ENCODE measurements at regions not wholly inside any gene's neighbourhood (a gene's known extent, or its start where the extent isn't known, plus 50 kb on each side); places are given as distances from the start of the nearest gene placed in this dataset.

DNA sequence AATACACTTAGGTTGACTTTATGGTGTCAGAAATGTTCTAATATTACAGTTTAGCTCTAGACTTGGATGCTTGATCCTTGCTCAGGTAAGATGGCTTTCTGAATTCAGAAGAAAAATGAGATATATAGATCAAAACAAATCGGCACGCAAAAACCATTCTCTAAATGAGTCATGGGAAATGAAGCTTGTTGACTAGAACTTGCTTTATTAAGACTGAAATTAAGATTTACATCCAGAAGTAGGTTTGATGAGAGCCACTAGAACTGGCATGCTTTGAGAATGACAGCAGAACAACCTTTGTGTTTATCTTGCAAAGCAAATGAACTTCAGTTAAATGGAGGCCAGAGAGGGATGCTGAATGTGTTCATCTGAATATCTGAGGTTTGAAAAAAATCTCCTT is 304.9 kb upstream of the KLF3 start:
- H3K27me3 ChIP-seq (ENCODE audit: insufficient read depth, poor library complexity, severe bottlenecking), result no peaks in the 10 kb centered on the region
- no peak for TF ChIP-seq CTCF (IDR thresholded peaks at IDR 0.05; ENCODE audit: poor library complexity, severe bottlenecking)
- ATAC-seq (ENCODE audit: low read depth), result no peak
- no peak overlapping the region for H3K27ac ChIP-seq (ENCODE audit: poor library complexity, severe bottlenecking)
- no peak overlapping the region for H3K4me3 ChIP-seq (ENCODE audit: severe bottlenecking)
- no peaks in the 10 kb centered on the region for H3K4me1 ChIP-seq (ENCODE audit: insufficient read depth, poor library complexity, severe bottlenecking)
- no peaks in the 10 kb centered on the region for H3K9me3 ChIP-seq (ENCODE audit: severe bottlenecking)
- DNase-seq (ENCODE audit: low spot score), result no peak
- H3K36me3 ChIP-seq (ENCODE audit: low read depth), result no peaks in the 10 kb centered on the region

DNA sequence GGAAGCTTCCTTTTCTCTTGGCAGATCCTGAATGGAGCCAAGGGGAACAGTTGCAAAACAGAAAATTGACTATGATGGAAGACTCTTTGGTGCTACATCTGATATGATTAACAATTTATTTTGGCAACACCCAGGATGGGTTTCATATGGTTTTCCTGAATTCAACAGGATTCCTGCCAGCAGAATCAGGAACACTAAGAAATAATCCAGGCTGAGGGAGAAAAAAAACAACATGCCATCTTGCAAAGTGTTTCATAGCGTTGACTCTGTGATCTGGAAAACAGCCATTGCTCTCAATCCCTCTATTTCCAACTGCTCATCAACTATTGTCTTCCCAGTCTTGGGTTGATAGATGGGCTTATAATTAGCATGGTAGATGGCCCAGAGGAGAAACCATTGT is 303.8 kb upstream of the KLF3 start:
- Histone ChIP-seq H3K27ac (ENCODE audit: poor library complexity, severe bottlenecking) (no peak overlapping the region), H3K9me3 (ENCODE audit: severe bottlenecking) (no peaks in the 10 kb centered on the region), H3K36me3 (ENCODE audit: low read depth) (no peaks in the 10 kb centered on the region), H3K4me1 (ENCODE audit: insufficient read depth, poor library complexity, severe bottlenecking) (no peaks in the 10 kb centered on the region), H3K27me3 (ENCODE audit: insufficient read depth, poor library complexity, severe bottlenecking) (no peaks in the 10 kb centered on the region), H3K4me3 (ENCODE audit: severe bottlenecking) (no peak overlapping the region)
- TF ChIP-seq CTCF (IDR thresholded peaks at IDR 0.05; ENCODE audit: poor library complexity, severe bottlenecking), result no peak
- no peak for ATAC-seq (ENCODE audit: low read depth)
- no peak for DNase-seq (ENCODE audit: low spot score)

- no peaks in the 10 kb centered on the region for H3K9me3 ChIP-seq (ENCODE audit: severe bottlenecking)
- TF ChIP-seq CTCF (IDR thresholded peaks at IDR 0.05; ENCODE audit: poor library complexity, severe bottlenecking), result no peak
- no peak overlapping the region for H3K27ac ChIP-seq (ENCODE audit: poor library complexity, severe bottlenecking)
- DNase-seq (ENCODE audit: low spot score) (no peak), ATAC-seq (ENCODE audit: low read depth) (no peak)
- H3K27me3 ChIP-seq (ENCODE audit: insufficient read depth, poor library complexity, severe bottlenecking), result no peaks in the 10 kb centered on the region
- H3K4me3 ChIP-seq (ENCODE audit: severe bottlenecking), result no peak overlapping the region
- H3K4me1 ChIP-seq (ENCODE audit: insufficient read depth, poor library complexity, severe bottlenecking), result no peaks in the 10 kb centered on the region
- no peaks in the 10 kb centered on the region for H3K36me3 ChIP-seq (ENCODE audit: low read depth)
Measured at GRCh38 chr4:38364383-38364963, 299.5 kb upstream of the KLF3 start.

- Histone ChIP-seq H3K27me3 (ENCODE audit: insufficient read depth, poor library complexity, severe bottlenecking) (no peaks in the 10 kb centered on the region), H3K4me1 (ENCODE audit: insufficient read depth, poor library complexity, severe bottlenecking) (no peaks in the 10 kb centered on the region), H3K9me3 (ENCODE audit: severe bottlenecking) (no peaks in the 10 kb centered on the region), H3K27ac (ENCODE audit: poor library complexity, severe bottlenecking) (no peak overlapping the region), H3K36me3 (ENCODE audit: low read depth) (no peaks in the 10 kb centered on the region), H3K4me3 (ENCODE audit: severe bottlenecking) (no peak overlapping the region)
- DNase-seq (ENCODE audit: low spot score) (no peak), ATAC-seq (ENCODE audit: low read depth) (no peak)
- TF ChIP-seq CTCF (IDR thresholded peaks at IDR 0.05; ENCODE audit: poor library complexity, severe bottlenecking), result no peak
Measured at GRCh38 chr4:38365261-38365660, 298.7 kb upstream of the KLF3 start.

- no peak for ATAC-seq (ENCODE audit: low read depth)
- no peaks in the 10 kb centered on the region for H3K27me3 ChIP-seq (ENCODE audit: insufficient read depth, poor library complexity, severe bottlenecking)
- H3K9me3 ChIP-seq (ENCODE audit: severe bottlenecking), result no peaks in the 10 kb centered on the region
- H3K4me1 ChIP-seq (ENCODE audit: insufficient read depth, poor library complexity, severe bottlenecking), result no peaks in the 10 kb centered on the region
- no peak overlapping the region for H3K27ac ChIP-seq (ENCODE audit: poor library complexity, severe bottlenecking)
- H3K36me3 ChIP-seq (ENCODE audit: low read depth), result no peaks in the 10 kb centered on the region
- H3K4me3 ChIP-seq (ENCODE audit: severe bottlenecking), result no peak overlapping the region
- no peak for DNase-seq (ENCODE audit: low spot score)
- TF ChIP-seq CTCF (IDR thresholded peaks at IDR 0.05; ENCODE audit: poor library complexity, severe bottlenecking), result no peak
Measured at GRCh38 chr4:38365748-38366310, 298.2 kb upstream of the KLF3 start.

Data from RWPE2 (cell line).